GM12878 (cell line): ENCODE measurements at regions not wholly inside any gene's neighbourhood (a gene's known extent, or its start where the extent isn't known, plus 50 kb on each side); places are given as distances from the start of the nearest gene placed in this dataset.

Experiments used
- EP300 ChIP-seq, 2 experiments: fragments of 150-350 bp in 1 of 2; IDR thresholded peaks; 2 replicates each; pipeline ENCODE4 v1.6.1; 2011 to 2012; ENCODE audit warnings: low read depth in 2 of 2, low read length in 2 of 2, borderline replicate concordance in 1 of 2, improper control_type of control experiment in 1 of 2, inconsistent platforms in 1 of 2; ENCODE audit not compliant: control insufficient read depth in 1 of 2
- HCFC1 ChIP-seq: fragments of 150-350 bp; IDR thresholded peaks from 2 replicates; pipeline ENCODE4 v1.6.1; 2014; ENCODE audit warnings: low read length
- MXI1 ChIP-seq: fragments of 150-350 bp; IDR thresholded peaks from 2 replicates; pipeline ENCODE4 v1.6.1; 2011; ENCODE audit warnings: low read depth, mild to moderate bottlenecking, inconsistent platforms, low read length, improper control_type of control experiment
- NFXL1 ChIP-seq: fragments of 450-650 bp; IDR thresholded peaks from 2 replicates; pipeline ENCODE4 v1.6.1; 2017; ENCODE audit warnings: antibody characterized with exemption, mild to moderate bottlenecking, borderline replicate concordance
- NKRF ChIP-seq: fragments of 450-650 bp; conservative IDR thresholded peaks from 2 replicates; pipeline ENCODE4 v1.6.1; 2017; ENCODE audit warnings: mild to moderate bottlenecking, moderate library complexity
- NR2F1 ChIP-seq: fragments of 450-650 bp; conservative IDR thresholded peaks from 2 replicates; pipeline ENCODE4 v1.6.1; 2017; ENCODE audit warnings: mild to moderate bottlenecking
- NRF1 ChIP-seq: conservative IDR thresholded peaks from 2 replicates; pipeline ENCODE4 v1.6.1; 2011; ENCODE audit warnings: mild to moderate bottlenecking, low read depth, low read length, improper control_type of control experiment
- RBBP5 ChIP-seq: fragments of 200-600 bp; sonication (generic); conservative IDR thresholded peaks from 2 replicates; pipeline ENCODE4 v1.6.1; 2016
- ZNF274 ChIP-seq: IDR thresholded peaks from one replicate; pipeline ENCODE4 v1.8.0; 2011; ENCODE audit not compliant: insufficient read length, insufficient read depth

- no peak for TF ChIP-seq MXI1
- TF ChIP-seq NFXL1: no peak
- TF ChIP-seq EP300 (IDR thresholded peaks at IDR 0.05; ENCODE audit: borderline replicate concordance in 1 of 2, control insufficient read depth in 1 of 2, low read depth in 2 of 2, low read length in 2 of 2): no peak
- no peak for TF ChIP-seq NKRF
- no peak for TF ChIP-seq NR2F1
- no peak for TF ChIP-seq NRF1
- TF ChIP-seq HCFC1: no peak
- no peak for TF ChIP-seq RBBP5
- TF ChIP-seq ZNF274: no peak
Observed at GRCh38 chrX:476724-477075, 90.0 kb upstream of the PPP2R3B start.
